ENCODE measurements at regions not wholly inside any gene's neighbourhood (a gene's known extent, or its start where the extent isn't known, plus 50 kb on each side); places are given as distances from the start of the nearest gene placed in this dataset.

DNA sequence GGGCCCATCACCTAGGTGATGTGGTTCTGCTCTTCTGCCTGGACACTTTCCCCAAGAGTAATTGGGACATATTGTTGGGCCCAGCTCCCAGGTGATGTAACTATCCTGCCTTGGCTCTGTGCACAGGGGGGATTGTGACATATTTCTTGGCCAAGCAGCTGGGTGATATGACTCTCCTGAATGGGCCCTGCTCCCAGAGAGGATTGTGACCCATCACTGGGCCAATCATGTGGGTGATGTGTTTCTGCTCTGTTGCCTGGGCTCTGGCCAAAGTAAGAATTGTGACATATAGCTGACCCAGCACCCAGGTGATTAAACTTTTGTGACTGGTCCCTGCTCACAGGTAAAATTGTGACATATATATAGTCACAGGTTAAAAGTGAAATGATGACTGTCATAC lies 1904.9 kb downstream of the TP53TG3F start:
- Histone ChIP-seq H3K27ac (ENCODE audit: insufficient read length, low read depth, low read length) (no peak overlapping the region), H3K4me1 (ENCODE audit: insufficient read depth, low read length) (no peaks in the 10 kb centered on the region), H3K56ac (ENCODE audit: insufficient read length, low read depth, low read length) (no peak overlapping the region), H3K14ac (ENCODE audit: insufficient read depth, low read length) (no peak overlapping the region), H4K8ac (replicated peaks; ENCODE audit: insufficient read length, low read depth, low read length) (no peak overlapping the region), H3K27me3 (ENCODE audit: insufficient read depth, low read length) (no peaks in the 10 kb centered on the region), H2AFZ (ENCODE audit: low read length) (no peak overlapping the region), H2AK5ac (ENCODE audit: insufficient read length, low read length) (no peak overlapping the region), H4K20me1 (ENCODE audit: control insufficient read depth, insufficient read depth, insufficient read length) (no peaks in the 10 kb centered on the region), H3K4ac (ENCODE audit: low read depth, low read length) (no peak overlapping the region), H4K5ac (ENCODE audit: insufficient read length, low read depth, low read length) (no peak overlapping the region), H2BK15ac (ENCODE audit: low read depth, low read length) (no peak overlapping the region), H2BK20ac (ENCODE audit: low read depth, low read length, poor library complexity, severe bottlenecking) (no peak overlapping the region), H3K18ac (ENCODE audit: insufficient read length, low read depth, low read length) (no peak overlapping the region), H2BK12ac (ENCODE audit: insufficient read length, low read depth, low read length) (no peak overlapping the region), H2BK5ac (ENCODE audit: insufficient read length, low read length) (no peak overlapping the region), H3K23me2 (ENCODE audit: insufficient read length, low read depth, low read length, poor library complexity, severe bottlenecking) (no peaks in the 10 kb centered on the region), H3K79me1 (ENCODE audit: insufficient read depth, low read depth, low read length, poor library complexity, severe bottlenecking) (no peaks in the 10 kb centered on the region), H3K4me2 (ENCODE audit: insufficient read depth, insufficient read length, low read length) (no peak overlapping the region), H4K91ac (ENCODE audit: insufficient read length, low read depth, low read length) (no peak overlapping the region), H3K79me2 (ENCODE audit: insufficient read depth, low read length) (no peaks in the 10 kb centered on the region), H2BK120ac (ENCODE audit: low read depth, low read length, poor library complexity, severe bottlenecking) (no peak overlapping the region), H3K9me3 (ENCODE audit: control insufficient read depth, low read depth, low read length) (peaks cover 89% of the 10 kb centered on the region), H3K9ac (ENCODE audit: extremely low read depth, insufficient read length, low read length) (no peak overlapping the region), H3T11ph (ENCODE audit: low read length) (no peak overlapping the region), H3K23ac (ENCODE audit: insufficient read length, low read depth, low read length) (no peak overlapping the region)
- Mint-ChIP-seq H3K4me1 (no peaks in the 10 kb centered on the region), H3K36me3 (ENCODE audit: insufficient read depth in 1 of 3, low read depth in 3 of 3) (peaks cover 0 to 15% (median 9%) of the 10 kb centered on the region in 3 experiments; a peak in 5 of 7 replicates), H3K9me3 (peaks cover 88 to 91% of the 10 kb centered on the region in 2 experiments), H3K27ac (no peak overlapping the region), H3K4me3 (no peak overlapping the region), H3K27me3 (ENCODE audit: low read depth) (no peaks in the 10 kb centered on the region; the same call in 1 of the 2 replicates)
- DNase-seq, result no peak
- TF ChIP-seq, protein P1, sequence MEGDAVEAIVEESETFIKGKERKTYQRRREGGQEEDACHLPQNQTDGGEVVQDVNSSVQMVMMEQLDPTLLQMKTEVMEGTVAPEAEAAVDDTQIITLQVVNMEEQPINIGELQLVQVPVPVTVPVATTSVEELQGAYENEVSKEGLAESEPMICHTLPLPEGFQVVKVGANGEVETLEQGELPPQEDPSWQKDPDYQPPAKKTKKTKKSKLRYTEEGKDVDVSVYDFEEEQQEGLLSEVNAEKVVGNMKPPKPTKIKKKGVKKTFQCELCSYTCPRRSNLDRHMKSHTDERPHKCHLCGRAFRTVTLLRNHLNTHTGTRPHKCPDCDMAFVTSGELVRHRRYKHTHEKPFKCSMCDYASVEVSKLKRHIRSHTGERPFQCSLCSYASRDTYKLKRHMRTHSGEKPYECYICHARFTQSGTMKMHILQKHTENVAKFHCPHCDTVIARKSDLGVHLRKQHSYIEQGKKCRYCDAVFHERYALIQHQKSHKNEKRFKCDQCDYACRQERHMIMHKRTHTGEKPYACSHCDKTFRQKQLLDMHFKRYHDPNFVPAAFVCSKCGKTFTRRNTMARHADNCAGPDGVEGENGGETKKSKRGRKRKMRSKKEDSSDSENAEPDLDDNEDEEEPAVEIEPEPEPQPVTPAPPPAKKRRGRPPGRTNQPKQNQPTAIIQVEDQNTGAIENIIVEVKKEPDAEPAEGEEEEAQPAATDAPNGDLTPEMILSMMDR (conservative IDR thresholded peaks at IDR 0.05), result no peak

Measured in H9 (cell line).